ENCODE measurements at regions not wholly inside any gene's neighbourhood (a gene's known extent, or its start where the extent isn't known, plus 50 kb on each side); places are given as distances from the start of the nearest gene placed in this dataset.

DNA sequence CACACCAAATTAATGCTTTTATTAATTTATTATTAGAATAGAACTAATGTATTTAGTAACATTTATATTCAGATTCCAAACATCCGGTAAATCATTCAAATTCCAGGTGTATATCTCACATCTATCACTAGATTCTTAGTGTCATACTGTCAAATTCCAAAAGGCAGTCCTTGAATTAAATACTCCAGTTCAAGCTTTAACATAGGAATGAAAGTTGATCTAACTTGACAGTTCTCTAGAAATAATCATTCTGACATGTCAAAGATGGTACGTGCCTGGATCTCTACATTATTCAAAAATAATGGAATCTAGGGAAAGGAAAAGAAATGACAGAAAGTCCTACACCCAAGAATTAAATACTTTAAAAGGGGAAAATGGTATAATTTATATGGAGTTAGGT, 1161.5 kb downstream of the PCDH9 start:
- DNase-seq = no peak

DNA sequence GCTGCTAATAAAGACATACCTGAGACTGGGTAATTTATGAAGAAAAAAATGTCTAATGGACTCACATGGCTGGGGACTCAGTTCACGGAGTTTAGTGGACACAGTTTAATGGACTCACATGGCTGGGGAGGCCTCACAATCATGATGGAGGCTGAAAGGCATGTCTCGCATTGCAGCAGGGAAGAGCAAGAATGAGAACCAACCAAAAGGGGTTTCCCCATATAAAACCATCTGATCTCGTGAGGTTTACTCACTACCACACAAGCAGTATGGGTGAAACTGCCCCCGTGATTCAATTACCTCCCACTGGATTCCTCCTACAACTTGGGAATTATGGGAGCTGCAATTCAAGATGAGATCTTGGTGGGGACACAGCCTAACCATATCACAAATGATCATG, 1181.2 kb downstream of the PCDH9 start:
- no peak for DNase-seq

DNA sequence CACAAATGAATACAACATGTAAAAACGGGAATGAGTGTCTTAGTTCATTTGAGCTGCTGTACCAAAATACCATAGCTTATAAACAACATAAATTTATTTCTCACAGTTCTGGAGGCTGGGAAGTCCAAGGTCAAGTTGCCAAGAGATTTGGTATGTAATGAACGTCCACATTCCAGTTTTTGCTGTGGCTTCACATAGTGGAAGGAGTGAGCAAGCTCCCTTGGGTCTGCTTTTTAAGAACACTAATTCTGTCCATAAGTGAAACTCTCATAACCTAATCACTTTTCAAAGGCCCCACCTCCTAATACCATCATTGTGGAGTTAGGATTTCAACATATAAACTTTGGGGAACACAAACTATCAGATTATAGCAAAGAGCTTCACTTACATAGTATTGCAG, 1189.6 kb downstream of the PCDH9 start:
- no peak for DNase-seq

DNA sequence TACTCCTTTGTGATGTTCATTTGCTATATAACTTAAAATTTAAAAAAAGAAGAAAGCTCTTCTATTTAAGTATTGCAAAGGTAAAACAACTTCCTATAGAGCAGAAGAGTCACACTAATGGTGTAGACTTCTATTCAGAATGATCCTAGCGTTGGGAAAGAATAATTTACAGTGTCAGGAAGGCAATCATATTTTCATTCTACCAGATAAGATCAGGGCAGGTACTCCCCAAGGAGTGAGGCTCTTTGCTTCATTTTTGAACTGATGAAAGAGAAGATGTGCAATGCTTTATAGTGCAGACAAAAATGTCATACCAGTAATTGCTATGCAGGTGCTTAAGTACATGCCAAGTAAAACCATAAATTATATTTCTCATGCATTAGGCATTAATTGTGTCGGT, 1193.0 kb downstream of the PCDH9 start:
- no peak for DNase-seq

DNA sequence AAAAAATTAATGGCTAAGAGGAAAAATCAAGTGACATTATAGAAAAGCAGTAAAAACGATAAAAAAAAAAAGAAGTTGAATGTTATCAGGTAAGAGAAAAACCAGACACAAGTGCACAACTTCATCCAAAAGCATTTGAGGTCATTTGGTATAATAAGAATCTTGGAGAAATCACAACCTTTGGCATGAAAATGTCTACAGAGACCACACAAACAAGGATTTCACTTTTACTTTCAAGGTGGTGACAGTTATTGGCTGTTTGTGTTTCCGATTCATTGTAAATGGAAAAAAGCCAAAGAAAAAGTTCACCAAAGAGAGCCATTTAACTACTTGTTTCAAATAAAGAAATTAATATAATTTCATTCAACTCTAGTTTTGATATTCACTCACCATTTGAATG, 1193.5 kb downstream of the PCDH9 start:
- DNase-seq = no peak

DNA sequence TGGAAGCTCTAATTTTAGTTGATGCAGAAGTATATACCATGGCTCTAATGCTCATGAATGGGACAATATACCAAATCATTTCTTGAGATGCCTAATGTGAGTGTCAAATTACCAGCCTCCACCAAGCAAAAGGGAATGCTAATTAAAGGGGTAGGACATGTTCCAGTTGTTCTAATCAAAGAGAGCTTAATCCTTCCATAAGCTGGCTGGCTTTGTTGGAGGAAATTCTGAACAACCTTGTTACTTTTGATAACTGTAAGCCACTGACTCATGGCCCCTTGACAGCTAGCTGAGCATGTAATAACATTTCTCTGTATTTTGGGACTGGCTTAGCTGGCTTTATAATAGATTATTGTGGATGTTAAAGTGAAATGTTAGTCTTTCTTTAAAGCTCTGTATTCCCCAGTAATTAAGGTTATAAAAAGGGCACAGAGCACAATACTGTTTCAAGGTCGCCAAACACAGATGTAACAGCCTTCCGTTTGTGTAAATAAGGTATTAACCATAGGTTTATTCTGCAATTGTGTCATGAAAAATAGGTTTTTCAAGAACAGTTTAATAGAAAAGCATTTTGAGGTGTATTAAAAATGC, 1194.0 kb downstream of the PCDH9 start:
- DNase-seq = no peak

DNA sequence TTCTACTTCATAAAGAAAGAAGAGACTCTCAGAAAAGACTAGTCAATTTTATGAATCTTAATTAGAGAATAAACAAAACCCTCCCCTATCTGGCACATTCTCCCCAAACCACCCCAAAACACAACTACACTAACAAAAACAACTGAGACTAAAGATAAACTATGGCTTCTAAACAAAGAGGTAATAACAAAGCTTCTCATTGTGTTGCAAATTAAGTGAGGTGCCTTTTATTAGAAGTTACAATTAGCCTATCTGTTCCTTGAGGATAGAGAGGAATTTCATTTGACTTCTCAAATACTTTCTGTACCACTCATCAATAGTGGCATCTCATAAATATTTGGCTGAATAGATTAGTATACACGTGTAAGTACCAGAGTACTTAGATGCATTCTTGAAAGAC, 1196.2 kb downstream of the PCDH9 start:
- DNase-seq = no peak

DNA sequence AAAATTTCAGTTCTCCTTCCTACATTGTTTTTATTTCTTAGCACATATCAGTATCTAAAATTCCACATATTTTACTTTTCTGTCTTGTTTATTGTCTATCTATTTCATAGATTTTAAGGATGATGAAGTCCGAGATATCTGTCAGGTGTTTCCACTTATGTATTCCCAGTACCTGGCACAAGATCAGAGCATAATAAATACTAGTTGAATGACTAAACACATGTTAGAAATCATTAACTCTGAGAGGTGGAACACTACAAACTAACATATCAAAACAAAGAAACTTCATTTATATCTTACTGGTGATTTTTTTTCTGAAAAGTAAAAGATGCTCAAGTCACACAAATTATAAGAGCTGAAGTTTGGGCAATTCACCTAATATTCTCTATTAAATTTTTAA, 1208.3 kb downstream of the PCDH9 start:
- DNase-seq = no peak

DNA sequence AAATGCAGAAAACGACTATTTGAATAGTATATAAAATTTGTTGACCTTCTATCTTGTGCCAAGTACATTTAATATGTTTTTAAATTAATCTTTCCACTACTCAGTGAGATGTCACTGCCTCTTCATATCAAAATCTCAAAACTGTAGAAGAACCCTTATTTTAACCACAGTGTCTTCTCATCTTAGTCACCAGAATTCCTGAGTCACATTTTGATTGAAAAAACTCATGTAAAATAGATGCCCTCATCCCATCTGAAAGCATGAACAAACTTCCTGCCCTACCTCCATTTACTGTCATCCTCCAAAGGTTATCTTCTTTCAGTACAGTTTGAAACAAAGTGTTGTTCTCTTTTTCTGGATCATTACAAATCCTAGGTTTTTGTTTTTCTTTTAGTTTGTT, 1215.4 kb downstream of the PCDH9 start:
- no peak for DNase-seq

DNA sequence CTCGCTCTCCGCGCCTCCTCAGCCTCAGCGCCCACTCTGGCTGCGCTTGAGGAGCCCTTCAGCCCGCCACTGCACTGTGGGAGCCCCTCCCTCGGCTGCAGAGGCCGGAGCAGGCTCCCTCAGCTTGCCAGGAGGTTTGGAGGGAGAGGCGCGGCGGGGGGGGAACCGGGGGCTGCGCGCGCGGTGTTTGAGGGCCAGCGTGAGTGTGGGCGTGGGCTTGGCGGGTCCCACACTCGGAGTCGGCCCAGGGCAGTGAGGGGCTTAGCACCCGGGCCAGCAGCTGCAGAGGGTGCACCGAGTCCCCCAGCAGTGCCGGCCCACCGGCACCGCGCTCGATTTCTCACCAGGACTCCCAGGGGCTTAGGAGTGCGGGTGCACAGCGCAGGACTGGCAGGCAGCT, 1220.9 kb downstream of the PCDH9 start:
- DNase-seq = no peak

DNA sequence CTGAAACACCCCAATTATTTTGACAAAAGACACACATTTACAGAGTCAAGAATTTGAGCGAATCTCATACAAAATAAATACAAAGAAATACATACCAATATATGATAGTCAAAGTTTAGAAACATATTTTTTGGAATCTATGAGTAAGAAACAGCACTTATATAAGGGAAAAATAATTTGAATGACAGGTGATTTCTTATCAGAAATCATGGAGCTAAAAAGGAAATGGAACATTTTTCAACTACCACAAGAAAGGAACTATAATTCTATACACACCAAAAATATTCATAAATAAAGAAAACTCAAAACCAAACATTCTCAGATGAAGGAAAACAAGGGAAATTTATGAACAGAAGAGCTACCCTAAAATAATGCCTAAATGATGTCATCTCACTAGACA, 1226.6 kb downstream of the PCDH9 start:
- no peak for DNase-seq

DNA sequence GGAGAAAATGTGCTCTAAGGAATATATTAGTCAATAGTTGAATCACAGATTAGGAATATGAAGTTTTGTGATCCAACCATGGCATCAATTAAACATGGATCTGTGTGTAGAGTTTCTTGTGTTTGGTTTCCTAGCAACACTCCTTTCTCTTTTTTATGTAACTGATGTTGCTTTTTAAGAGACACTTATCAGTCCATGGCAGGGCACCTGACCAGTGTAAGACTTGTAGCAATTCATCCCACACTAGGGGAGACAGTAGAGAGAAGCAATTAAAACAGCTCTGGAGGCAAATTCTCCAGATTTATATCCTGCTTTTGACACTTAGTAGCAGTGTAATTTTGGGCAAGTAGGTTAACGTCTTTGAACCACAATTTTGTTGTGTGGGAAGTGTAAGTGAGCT, 1229.0 kb downstream of the PCDH9 start:
- no peak for DNase-seq

DNA sequence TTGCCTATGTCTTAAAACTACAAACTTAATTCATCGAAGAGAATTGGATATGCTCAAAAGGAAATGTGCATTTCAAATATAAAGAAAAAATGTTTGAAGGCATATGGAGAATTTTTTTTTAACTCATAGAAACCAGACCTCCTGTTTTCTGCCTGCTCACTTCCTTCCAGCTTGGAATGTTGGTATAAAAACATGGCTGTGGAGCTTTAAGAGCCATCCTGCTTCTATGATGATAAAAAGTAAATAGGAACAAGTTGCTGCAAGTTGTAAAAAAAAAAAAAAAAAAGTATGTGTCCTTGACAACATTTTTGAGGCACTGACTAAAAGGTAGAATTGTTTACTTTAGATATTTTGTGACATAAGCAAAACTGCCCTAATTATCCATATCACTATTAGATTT, 1230.7 kb downstream of the PCDH9 start:
- DNase-seq = no peak

DNA sequence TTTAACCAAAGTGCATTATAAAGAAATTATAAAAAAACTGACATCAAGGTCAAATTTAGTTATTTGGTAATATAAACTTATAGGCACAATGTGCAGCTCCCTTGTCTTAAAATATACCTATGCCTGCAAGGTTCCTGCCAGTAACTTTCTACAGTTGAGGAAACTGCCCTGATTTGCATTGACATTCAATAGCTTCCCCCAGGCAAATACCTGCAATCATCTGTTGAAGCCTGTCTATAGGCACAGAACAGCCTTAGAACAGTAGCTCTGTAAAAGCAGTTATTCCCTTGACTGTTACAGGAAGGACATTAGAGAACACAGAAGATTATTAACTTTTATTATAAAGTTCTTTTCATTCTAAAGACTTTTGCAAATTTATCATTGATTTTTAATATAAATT, 1239.5 kb downstream of the PCDH9 start:
- DNase-seq = no peak

DNA sequence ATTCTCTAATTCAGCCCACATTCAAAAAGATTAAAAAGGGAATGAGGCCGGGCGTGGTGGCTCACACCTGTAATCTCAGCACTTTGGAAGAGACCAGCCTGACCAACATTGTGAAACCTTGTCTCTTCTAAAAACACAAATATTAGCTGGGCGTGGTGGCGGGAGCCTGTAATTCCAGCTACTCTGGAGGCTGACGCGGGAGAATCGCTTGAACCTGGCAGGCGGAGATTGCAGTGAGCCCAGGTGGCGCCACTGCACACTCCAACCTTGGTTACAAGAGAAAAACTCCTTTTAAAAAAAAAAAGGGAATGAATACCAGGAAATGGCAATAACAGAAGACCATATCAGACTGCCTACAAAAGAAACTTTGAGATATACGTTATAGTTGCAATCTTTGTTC, 1244.5 kb downstream of the PCDH9 start:
- DNase-seq = no peak

DNA sequence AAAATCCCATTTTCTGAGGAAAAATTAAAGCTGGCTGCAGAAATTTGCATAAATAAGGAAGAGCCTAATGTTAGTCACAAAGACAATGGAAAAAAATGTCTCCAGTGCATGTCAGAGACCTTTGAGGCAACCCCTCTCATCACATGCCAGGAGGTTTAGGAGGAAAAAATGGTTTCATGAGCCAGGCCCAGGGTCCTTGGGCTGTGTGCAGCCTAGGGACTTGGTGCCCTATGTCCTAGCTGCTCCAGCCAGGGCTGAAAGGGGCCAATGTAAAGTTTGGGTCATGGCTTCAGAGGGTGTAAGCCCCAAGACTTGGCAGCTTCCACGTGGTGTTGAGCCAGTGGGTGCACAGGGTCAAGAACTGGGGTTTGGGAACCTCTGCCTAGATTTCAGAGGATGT, 1252.6 kb downstream of the PCDH9 start:
- no peak for DNase-seq

DNA sequence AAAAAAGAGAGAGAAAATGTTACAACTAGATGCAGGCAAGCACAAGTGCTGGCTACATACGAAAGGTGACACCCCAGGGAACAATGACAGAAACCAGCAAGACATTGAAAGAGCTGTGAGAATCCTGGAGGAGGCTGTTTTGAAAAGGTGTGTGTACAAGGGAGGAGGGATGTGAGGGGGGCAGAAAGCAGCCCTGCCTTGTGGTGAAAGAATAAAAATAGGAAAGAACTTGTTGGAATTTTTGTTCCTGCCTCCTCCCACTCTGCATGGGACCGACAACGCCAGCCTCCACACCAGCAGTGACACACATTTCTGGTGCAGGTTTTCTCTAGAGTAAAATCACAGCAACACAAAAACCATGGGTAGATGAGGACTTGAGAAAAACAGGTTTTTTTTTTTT, 1258.6 kb downstream of the PCDH9 start:
- DNase-seq = no peak

DNA sequence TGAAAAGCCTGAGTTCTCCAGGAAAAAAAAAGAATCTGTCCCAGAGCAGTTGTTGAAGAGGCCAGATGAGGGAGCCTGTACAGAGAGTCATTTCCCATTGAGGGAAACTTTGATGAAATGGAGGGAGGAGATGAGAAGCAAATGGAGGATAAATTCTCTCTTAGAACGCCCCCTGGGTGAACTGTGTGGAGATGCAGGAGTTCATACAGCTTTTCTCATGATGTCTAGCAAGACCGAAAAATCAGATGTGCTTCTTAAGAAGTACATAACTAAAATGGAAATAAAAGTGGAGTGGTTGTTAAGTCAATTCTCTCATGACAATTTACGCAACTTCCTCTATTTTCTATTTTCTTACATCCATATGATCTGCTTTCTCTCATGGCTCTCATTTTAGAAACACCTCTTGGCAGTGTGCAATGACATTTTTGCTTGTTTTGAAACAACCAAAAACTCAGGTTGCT, 1263.1 kb downstream of the PCDH9 start:
- no peak for DNase-seq

DNA sequence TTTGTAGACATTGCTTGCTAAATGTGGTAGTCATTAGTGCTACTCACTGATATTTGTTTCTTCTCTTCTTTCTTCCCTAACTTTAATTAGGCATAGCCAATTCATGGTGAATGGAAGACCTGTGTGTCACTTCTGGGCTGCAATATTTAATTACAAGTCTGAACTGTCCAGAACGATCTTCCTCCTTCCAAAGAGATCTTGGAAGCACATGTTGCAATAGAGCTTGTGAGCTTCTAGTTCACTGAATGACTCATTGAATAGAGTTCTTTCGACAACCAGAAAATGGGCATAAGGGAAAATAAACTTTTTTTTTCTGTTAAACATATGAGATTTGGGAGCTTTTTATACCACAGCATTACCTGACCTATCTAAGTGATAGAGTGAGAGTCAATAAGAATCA, 1264.6 kb downstream of the PCDH9 start:
- no peak for DNase-seq

DNA sequence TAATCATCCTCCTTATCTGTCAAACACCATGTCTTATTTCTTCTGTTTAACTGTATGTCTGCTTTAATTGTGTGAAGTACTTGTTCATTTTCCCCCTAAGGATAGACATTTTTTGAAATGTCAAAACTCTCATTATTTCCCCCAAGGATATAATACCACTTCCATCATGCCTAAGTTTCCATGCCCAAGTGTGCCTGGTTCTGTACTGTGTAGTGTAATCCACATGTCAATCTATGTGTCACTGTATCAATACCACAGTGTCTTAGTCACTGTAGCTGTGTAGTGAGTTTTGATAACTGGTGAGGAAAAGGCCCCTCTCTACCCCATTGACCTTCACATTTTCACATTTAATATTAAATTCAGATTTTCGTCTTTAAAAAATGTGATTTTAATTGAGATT, 1265.5 kb downstream of the PCDH9 start:
- DNase-seq = no peak

DNA sequence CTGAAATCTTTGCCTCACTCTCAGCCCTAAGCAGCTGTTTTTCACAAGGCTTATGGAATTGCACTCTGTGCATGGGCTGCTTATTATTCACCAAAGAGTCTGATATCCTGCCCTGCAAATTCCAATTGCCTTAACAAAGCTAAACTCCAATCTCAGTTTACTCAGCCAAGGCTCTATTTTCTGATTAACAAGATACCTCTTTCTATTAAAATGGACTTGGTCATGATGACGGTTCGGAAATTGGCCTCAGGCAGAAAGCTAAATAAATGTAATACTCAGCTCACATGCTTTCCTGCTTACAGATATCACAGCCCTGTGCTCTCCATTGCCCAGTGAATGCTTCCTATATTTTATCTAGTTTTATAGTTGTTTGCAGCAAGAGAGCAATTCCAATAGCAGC, 1270.8 kb downstream of the PCDH9 start:
- no peak for DNase-seq

DNA sequence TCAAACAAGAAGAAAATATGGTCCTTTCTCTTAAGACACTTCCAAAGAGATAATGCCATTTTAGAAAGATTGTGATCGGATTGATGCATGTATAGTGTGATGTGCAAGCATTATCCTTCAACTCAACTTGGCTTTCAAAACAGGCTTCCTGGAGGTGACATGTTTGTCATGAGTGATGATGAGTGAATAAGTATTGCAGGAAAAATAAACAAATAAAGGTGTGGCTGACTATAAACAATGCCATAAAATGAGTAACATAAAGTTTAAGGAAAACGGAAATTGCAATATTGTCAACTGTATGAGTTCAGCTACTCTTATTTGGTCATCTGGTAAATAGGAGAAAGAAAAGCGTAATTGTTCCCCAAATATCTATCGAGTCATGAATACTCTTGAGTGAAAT, 1283.7 kb downstream of the PCDH9 start:
- no peak for DNase-seq

DNA sequence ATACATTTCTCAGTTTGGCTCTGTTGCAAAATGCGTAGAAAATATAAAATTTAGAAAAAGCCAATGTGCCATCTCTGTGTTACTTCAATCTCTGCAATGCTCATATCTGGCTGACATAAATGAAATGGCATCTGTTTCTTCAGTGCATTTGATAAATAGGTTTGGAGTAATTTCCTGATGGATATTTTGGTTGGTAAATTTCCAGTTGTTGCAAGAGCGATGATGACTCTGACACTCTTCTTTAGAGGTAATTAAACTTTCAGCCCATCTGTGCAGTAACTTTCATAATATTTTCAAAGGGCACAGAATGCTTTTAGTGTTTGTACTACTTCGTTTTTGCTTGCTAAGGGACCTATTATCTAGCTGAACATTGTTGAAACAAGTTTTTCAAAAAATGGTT, 1286.4 kb downstream of the PCDH9 start:
- no peak for DNase-seq

DNA sequence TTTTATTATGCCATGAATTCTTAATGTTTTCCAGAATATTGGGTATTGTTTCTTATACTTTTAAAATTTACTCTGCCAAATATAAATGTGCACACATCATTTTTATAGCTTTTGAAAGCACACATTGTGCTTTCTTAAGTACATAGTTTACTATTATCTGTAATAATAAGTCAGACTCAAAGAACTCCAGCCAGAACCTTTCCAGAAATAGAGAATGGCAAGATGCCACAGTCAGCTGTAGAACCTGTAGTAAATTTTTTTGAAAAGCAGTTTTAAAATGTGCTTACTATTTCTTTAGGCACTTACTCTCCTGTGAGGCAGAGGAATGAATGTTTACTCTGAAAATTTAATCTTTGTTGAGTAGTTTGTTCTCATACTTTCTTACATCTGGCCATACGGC, 1287.1 kb downstream of the PCDH9 start:
- no peak for DNase-seq

DNA sequence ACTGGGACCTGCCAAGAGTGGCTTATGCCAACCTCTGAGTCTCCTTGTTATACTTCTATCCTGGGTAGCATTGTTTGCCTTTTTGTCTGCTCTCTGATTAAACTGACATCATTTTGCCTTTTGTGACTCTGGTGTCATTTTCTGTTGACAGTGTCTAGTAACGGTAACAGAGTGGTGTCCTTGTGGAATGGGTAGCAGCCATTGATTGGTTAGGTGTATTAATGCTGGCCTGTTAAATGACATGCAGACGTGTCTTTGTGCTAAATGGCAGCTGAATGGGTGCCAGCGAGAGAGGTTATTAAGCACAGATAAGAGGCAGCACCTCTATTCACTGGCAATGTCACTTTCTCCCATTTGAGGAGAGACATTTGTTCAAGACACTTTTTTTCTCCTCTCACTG, 1289.4 kb downstream of the PCDH9 start:
- DNase-seq = no peak

DNA sequence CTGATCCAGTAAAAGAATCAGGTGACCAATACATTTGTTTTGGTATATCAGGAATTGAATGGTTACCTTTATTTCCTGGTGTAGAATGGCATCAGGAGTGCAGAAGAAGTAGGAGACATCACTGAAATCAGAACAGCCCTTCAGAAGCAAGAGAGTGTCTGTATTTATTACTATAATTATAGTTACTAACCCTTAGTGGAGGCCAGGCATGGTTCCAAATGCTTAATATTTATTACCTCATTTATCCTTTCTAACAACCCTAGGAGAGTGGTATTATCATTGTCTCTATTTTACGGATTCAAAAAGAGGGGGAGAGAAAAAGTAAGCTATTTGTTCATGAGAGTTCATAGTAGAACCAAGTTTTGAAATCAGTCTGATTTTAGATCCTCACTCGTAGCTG, 1292.9 kb downstream of the PCDH9 start:
- DNase-seq = no peak
